PC-9 (cell line): ENCODE measurements at regions not wholly inside any gene's neighbourhood (a gene's known extent, or its start where the extent isn't known, plus 50 kb on each side); places are given as distances from the start of the nearest gene placed in this dataset.

ENCODE experiments used
- BruUV-seq: library from RNA; stranded (reverse); fragments of 400-500 nt; replicated peaks from 2 replicates; lab custom pipeline; 2021; lab: Mats Ljungman, UMichigan
- CTCF ChIA-PET: fragments of 300-600 bp; sonication (Branson Sonifier 250); formaldehyde crosslinking; loops from one replicate; lab custom pipeline; 2022; ENCODE audit warnings: antibody characterized with exemption; lab: Charles Lee
- POLR2A ChIA-PET: fragments of 300-600 bp; sonication (Branson Sonifier 250); formaldehyde crosslinking; loops from one replicate; lab custom pipeline; 2022; ENCODE audit warnings: antibody characterized with exemption; ENCODE audit not compliant: unreplicated experiment; lab: Charles Lee
- DNase-seq, 2 experiments: peaks; one replicate each; pipeline versions ENCODE4 v3.0.0 to v3.0.0-alpha.2; 2015 to 2022; ENCODE audit warnings: mixed read lengths in 1 of 2
- H2AFZ ChIP-seq: fragments of 200-600 bp; sonication (generic); 2 replicates; pipeline ENCODE4 v1.8.1; 2017; ENCODE audit warnings: antibody characterized with exemption
- H3F3A ChIP-seq: fragments of 200-600 bp; sonication (generic); 2 replicates; pipeline ENCODE4 v1.8.1; 2017; ENCODE audit warnings: antibody characterized with exemption, mild to moderate bottlenecking, low read depth; ENCODE audit not compliant: insufficient read depth
- H3K27ac ChIP-seq: fragments of 200-600 bp; sonication (generic); 2 replicates; pipeline ENCODE4 v1.6.1; 2016; ENCODE audit warnings: mixed run types
- H3K27me3 ChIP-seq: fragments of 200-600 bp; sonication (generic); 2 replicates; pipeline ENCODE4 v1.6.1; 2016; ENCODE audit warnings: low read depth, mixed run types; ENCODE audit not compliant: insufficient read depth
- H3K36me3 ChIP-seq: fragments of 200-600 bp; sonication (generic); 2 replicates; pipeline ENCODE4 v1.6.1; 2016; ENCODE audit warnings: low read depth, mixed run types
- H3K4me1 ChIP-seq: fragments of 200-600 bp; sonication (generic); replicated peaks from 2 replicates; pipeline ENCODE4 v1.6.1; 2016; ENCODE audit warnings: mixed run types; ENCODE audit not compliant: insufficient read depth
- H3K4me2 ChIP-seq: fragments of 200-600 bp; sonication (generic); 2 replicates; pipeline ENCODE4 v1.6.1; 2017; ENCODE audit warnings: mixed run types
- H3K4me3 ChIP-seq: fragments of 200-600 bp; sonication (generic); 2 replicates; pipeline ENCODE4 v1.6.1; 2016; ENCODE audit warnings: mixed run types
- H3K79me2 ChIP-seq: fragments of 200-600 bp; sonication (generic); 2 replicates; pipeline ENCODE4 v1.6.1; 2017; ENCODE audit warnings: low read depth, mixed run types
- H3K9me2 ChIP-seq: fragments of 200-600 bp; sonication (generic); 2 replicates; pipeline ENCODE4 v1.8.1; 2017; ENCODE audit warnings: mild to moderate bottlenecking; ENCODE audit not compliant: insufficient read depth
- H3K9me3 ChIP-seq: fragments of 200-600 bp; sonication (generic); 2 replicates; pipeline ENCODE4 v1.8.1; 2016; ENCODE audit warnings: low read depth; ENCODE audit not compliant: insufficient read depth
- H4K20me1 ChIP-seq: fragments of 200-600 bp; sonication (generic); 2 replicates; pipeline ENCODE4 v1.8.1; 2017; ENCODE audit not compliant: insufficient read depth
- CTCF ChIP-seq: fragments of 200-600 bp; sonication (generic); conservative IDR thresholded peaks from 2 replicates; pipeline ENCODE4 v1.6.1; 2017; ENCODE audit warnings: mixed run types, antibody characterized with exemption, mild to moderate bottlenecking, moderate library complexity
- EZH2 ChIP-seq: fragments of 200-600 bp; sonication (generic); IDR thresholded peaks from 2 replicates; pipeline ENCODE4 v1.8.0; 2017; ENCODE audit warnings: antibody characterized with exemption, low read depth
- intact Hi-C: fragments of 100-400 bp; cut with micrococcal nuclease; formaldehyde crosslinking; loops from one replicate; pipeline ENCODE4 v1.10.0; 2022; ENCODE audit not compliant: unreplicated experiment

DNA sequence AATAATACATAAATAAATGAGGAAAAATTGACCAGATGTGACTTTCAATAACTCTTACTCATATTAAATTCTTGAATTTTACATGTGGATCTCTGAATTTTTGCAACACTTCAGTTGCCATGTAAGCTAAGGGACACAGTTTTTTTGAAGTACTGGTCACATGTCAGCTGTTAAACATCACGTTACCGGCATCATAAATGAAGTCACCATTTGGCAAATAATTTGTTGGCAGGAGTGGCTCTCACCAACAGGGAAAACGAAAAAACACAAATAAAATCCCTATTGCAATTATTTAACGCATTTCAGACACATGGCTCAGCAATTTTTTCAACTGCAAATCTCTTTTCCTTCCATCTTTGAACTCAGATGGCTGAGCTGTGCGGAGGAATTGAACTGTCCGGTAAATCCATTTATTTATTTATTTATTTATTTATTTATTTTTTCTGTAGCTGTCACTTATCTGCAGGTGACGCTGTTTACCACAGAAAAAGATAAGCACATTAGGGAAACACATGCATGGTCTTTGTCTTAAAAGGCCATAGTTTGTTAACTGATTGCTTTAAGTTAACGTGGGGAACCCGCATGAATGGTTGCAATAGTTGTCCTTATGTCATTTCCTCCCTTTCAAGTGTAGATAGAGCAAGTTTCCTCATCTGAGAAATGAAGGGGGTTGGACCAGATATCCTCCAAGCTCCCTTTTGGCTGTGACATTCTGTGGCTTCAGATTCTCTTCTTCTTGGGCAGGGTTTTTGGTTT, 64.7 kb upstream of the JAZF1 start:
- H3F3A ChIP-seq: no peaks in the 10 kb centered on the region
- H3K4me2 ChIP-seq: no peak overlapping the region
- no peaks in the 10 kb centered on the region for H3K27me3 ChIP-seq
- H3K4me1 ChIP-seq: no peaks in the 10 kb centered on the region
- no peaks in the 10 kb centered on the region for H3K9me3 ChIP-seq
- H3K36me3 ChIP-seq: no peaks in the 10 kb centered on the region
- H4K20me1 ChIP-seq: no peaks in the 10 kb centered on the region
- intact Hi-C loops: no loop called here
- H3K4me3 ChIP-seq: no peak overlapping the region
- H3K9me2 ChIP-seq: no peaks in the 10 kb centered on the region
- no peak for DNase-seq
- H3K27ac ChIP-seq: no peak overlapping the region
- CTCF ChIA-PET: no interaction called here
- TF ChIP-seq CTCF (no peak), EZH2 (no peak)
- H3K79me2 ChIP-seq: no peaks in the 10 kb centered on the region
- POLR2A ChIA-PET: no interaction called here
- BruUV-seq: no TSS peak
- H2AFZ ChIP-seq: no peak overlapping the region

DNA sequence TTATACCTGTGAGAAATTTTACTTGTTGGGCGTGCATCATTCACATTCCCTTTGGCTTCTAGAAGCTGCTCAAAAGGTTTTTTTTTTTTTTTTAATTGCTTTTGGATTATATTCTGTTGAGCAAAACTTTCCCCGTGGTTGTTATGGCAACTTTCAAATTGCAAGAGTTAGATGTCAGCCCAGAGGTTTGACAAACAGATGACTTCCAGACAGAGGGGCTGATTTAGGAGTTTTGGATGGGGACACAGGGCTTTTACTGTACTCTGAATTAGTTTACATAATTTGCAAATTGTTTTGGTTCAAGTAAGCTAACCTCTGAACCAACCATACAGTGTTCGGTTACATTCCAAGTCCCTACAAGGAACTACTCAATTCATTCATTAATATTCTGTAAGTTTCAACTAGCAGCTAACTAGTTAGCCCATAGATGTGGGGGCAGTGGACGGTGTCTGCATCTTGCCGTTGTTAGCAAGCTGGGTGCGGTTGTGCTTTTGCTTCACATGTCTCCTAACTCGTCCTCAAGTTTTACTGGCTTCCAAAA, 66.4 kb upstream of the JAZF1 start:
- Histone ChIP-seq H3F3A (no peaks in the 10 kb centered on the region), H3K79me2 (no peaks in the 10 kb centered on the region), H3K27me3 (no peaks in the 10 kb centered on the region), H4K20me1 (no peaks in the 10 kb centered on the region), H3K4me2 (no peak overlapping the region), H3K4me3 (no peak overlapping the region), H3K9me3 (no peaks in the 10 kb centered on the region), H2AFZ (no peak overlapping the region; the same call in 1 of the 2 replicates), H3K9me2 (no peaks in the 10 kb centered on the region), H3K27ac (no peak overlapping the region), H3K36me3 (no peaks in the 10 kb centered on the region), H3K4me1 (no peaks in the 10 kb centered on the region)
- no peak for DNase-seq
- BruUV-seq: no TSS peak
- ChIA-PET CTCF (no interaction called here), POLR2A (no interaction called here)
- intact Hi-C loops: no loop called here
- no peak for TF ChIP-seq CTCF

DNA sequence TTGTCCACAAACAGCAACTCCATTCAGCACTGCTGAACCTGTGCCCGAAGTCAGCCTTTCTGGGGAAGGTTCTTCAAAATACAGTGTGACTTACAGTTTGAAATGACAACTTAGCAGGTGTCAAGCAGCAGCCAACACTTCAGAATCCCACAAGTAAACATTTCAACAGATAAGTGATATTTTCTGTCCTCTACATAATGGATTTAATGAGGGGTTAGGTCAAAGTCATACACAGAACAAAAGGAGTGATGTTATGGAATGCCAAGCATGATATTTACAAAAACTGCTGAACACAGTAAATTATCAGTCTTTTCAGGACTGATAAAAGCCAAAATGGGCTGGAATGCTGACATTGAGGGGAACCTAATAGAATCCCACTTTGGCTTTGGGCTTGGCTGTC, 77.6 kb upstream of the JAZF1 start:
- CTCF ChIA-PET: no interaction called here
- H3K9me2 ChIP-seq: no peaks in the 10 kb centered on the region
- intact Hi-C loops: no loop called here

More for the DNA sequence above, 77.6 kb upstream of the JAZF1 start:
- Histone ChIP-seq H4K20me1 (no peaks in the 10 kb centered on the region), H3K27me3 (no peaks in the 10 kb centered on the region), H3K4me1 (no peaks in the 10 kb centered on the region), H3K4me3 (no peak overlapping the region), H3K79me2 (no peaks in the 10 kb centered on the region), H2AFZ (no peak overlapping the region), H3K9me3 (no peaks in the 10 kb centered on the region), H3K4me2 (no peak overlapping the region), H3K27ac (no peak overlapping the region), H3K36me3 (no peaks in the 10 kb centered on the region), H3F3A (no peaks in the 10 kb centered on the region)
- DNase-seq: no peak
- TF ChIP-seq EZH2 (no peak), CTCF (no peak)
- POLR2A ChIA-PET: no interaction called here
- no TSS peak for BruUV-seq
